HEK293 (cell line): ENCODE measurements at regions not wholly inside any gene's neighbourhood (a gene's known extent, or its start where the extent isn't known, plus 50 kb on each side); places are given as distances from the start of the nearest gene placed in this dataset.

Experiments used
- CTCF ChIA-PET: fragments of 350-600 bp; formaldehyde crosslinking; extraction: SDS; loops from one replicate; lab custom pipeline; 2021; ENCODE audit warnings: antibody characterized with exemption; lab: Yijun Ruan, JAX
- POLR2A ChIA-PET: fragments of 300-600 bp; formaldehyde crosslinking; extraction: SDS; loops from one replicate; lab custom pipeline; 2020; ENCODE audit warnings: antibody characterized with exemption, inconsistent platforms; lab: Yijun Ruan, JAX
- H3K27ac ChIP-seq: fragments of 200-500 bp; sonication (Bioruptor generic); 2 replicates; pipeline ENCODE4 v1.5.1; 2014; ENCODE audit warnings: low read depth, low read length, control low read depth, inconsistent platforms; ENCODE audit errors: extremely low read depth
- H3K36me3 ChIP-seq, 2 experiments: fragments of 200-500 bp in 1 of 2; sonication (Bioruptor generic) in 1 of 2; 1 replicate in 1 of 2; 2 replicates in 1 of 2; pipeline ENCODE4 v1.5.1; 2014 to 2017; ENCODE audit warnings: inconsistent platforms in 2 of 2, low read length in 2 of 2; ENCODE audit not compliant: control insufficient read depth in 2 of 2, insufficient read depth in 1 of 2
- H3K4me1 ChIP-seq: fragments of 200-500 bp; sonication (Bioruptor generic); 2 replicates; pipeline ENCODE4 v1.5.1; 2014; ENCODE audit warnings: mild to moderate bottlenecking, low read length, inconsistent platforms; ENCODE audit not compliant: control insufficient read depth, insufficient read depth
- H3K4me3 ChIP-seq: 2 replicates; pipeline ENCODE4 v1.5.1; 2011; ENCODE audit warnings: low read depth, mild to moderate bottlenecking, control low read depth, low read length, moderate library complexity
- H3K9me3 ChIP-seq: fragments of 200-500 bp; sonication (Bioruptor generic); 2 replicates; pipeline ENCODE4 v1.5.1; 2014; ENCODE audit warnings: low read depth, low read length, inconsistent platforms; ENCODE audit not compliant: control insufficient read depth, insufficient read depth
- BCL11A ChIP-seq: fragments of 450-650 bp; formaldehyde crosslinking; IDR thresholded peaks from 2 replicates; pipeline ENCODE4 v1.5.1; 2016; ENCODE audit warnings: low read depth, missing biosample characterization, missing genetic modification characterization
- HOXD13 ChIP-seq: sonication (generic); formaldehyde crosslinking; IDR thresholded peaks from 2 replicates; pipeline ENCODE4 v1.8.0; 2022; ENCODE audit warnings: missing genetic modification reagents, borderline replicate concordance
- KLF7 ChIP-seq: fragments of 450-650 bp; formaldehyde crosslinking; IDR thresholded peaks from 2 replicates; pipeline ENCODE4 v1.5.1; 2016; ENCODE audit warnings: missing biosample characterization, missing genetic modification characterization, borderline replicate concordance
- MZF1 ChIP-seq: fragments of 450-650 bp; formaldehyde crosslinking; IDR thresholded peaks from 2 replicates; pipeline ENCODE4 v1.5.1; 2017; ENCODE audit warnings: missing biosample characterization, missing genetic modification characterization, borderline replicate concordance
- OSR2 ChIP-seq: fragments of 450-650 bp; formaldehyde crosslinking; IDR thresholded peaks from 2 replicates; pipeline ENCODE4 v1.5.1; 2016; ENCODE audit warnings: missing biosample characterization, missing genetic modification characterization
- REPIN1 ChIP-seq: fragments of 450-650 bp; formaldehyde crosslinking; IDR thresholded peaks from 2 replicates; pipeline ENCODE4 v1.5.1; 2017; ENCODE audit warnings: missing biosample characterization, missing genetic modification characterization, low read depth
- SCRT2 ChIP-seq: fragments of 450-650 bp; formaldehyde crosslinking; IDR thresholded peaks from 2 replicates; pipeline ENCODE4 v1.5.1; 2016; ENCODE audit warnings: missing biosample characterization, missing genetic modification characterization
- ZNF16 ChIP-seq: fragments of 450-650 bp; formaldehyde crosslinking; IDR thresholded peaks from 2 replicates; pipeline ENCODE4 v1.5.1; 2016; ENCODE audit warnings: low read depth, missing biosample characterization, missing genetic modification characterization
- ZNF202 ChIP-seq: fragments of 450-650 bp; formaldehyde crosslinking; IDR thresholded peaks from 2 replicates; pipeline ENCODE4 v1.5.1; 2016; ENCODE audit warnings: missing biosample characterization, missing genetic modification characterization, borderline replicate concordance
- ZNF266 ChIP-seq: fragments of 450-650 bp; formaldehyde crosslinking; IDR thresholded peaks from 2 replicates; pipeline ENCODE4 v1.5.1; 2016; ENCODE audit warnings: missing biosample characterization, missing genetic modification characterization, low read depth
- ZNF433 ChIP-seq: fragments of 450-650 bp; formaldehyde crosslinking; IDR thresholded peaks from 2 replicates; pipeline ENCODE4 v1.5.1; 2016; ENCODE audit warnings: missing biosample characterization, missing genetic modification characterization, low read depth
- ZNF48 ChIP-seq: fragments of 450-650 bp; formaldehyde crosslinking; IDR thresholded peaks from 2 replicates; pipeline ENCODE4 v1.5.1; 2016; ENCODE audit warnings: missing biosample characterization, missing genetic modification characterization
- ZNF558 ChIP-seq: fragments of 450-650 bp; formaldehyde crosslinking; IDR thresholded peaks from 2 replicates; pipeline ENCODE4 v1.5.1; 2016; ENCODE audit warnings: missing biosample characterization, missing genetic modification characterization
- ZNF596 ChIP-seq: fragments of 450-650 bp; IDR thresholded peaks from 2 replicates; pipeline ENCODE4 v1.5.0; 2018; ENCODE audit warnings: missing biosample characterization, mild to moderate bottlenecking, missing genetic modification characterization, moderate library complexity
- ZNF600 ChIP-seq: fragments of 450-650 bp; formaldehyde crosslinking; IDR thresholded peaks from 2 replicates; pipeline ENCODE4 v1.5.1; 2016; ENCODE audit warnings: missing biosample characterization, missing genetic modification characterization
- ZNF768 ChIP-seq: fragments of 450-650 bp; formaldehyde crosslinking; IDR thresholded peaks from 2 replicates; pipeline ENCODE4 v1.5.1; 2018; ENCODE audit warnings: missing biosample characterization, mild to moderate bottlenecking, missing genetic modification characterization
- ZSCAN23 ChIP-seq: fragments of 450-650 bp; formaldehyde crosslinking; IDR thresholded peaks from 2 replicates; pipeline ENCODE4 v1.5.1; 2016; ENCODE audit warnings: missing biosample characterization, missing genetic modification characterization
- TF ChIP-seq, protein P1 (sequence below): fragments of 450-650 bp; formaldehyde crosslinking; IDR thresholded peaks from 2 replicates; pipeline ENCODE4 v1.5.1; 2016; ENCODE audit warnings: missing biosample characterization, missing genetic modification characterization
- TF ChIP-seq, protein P2 (sequence below): fragments of 450-650 bp; formaldehyde crosslinking; IDR thresholded peaks from 2 replicates; pipeline ENCODE4 v1.5.1; 2016; ENCODE audit warnings: missing biosample characterization, missing genetic modification characterization
- TF ChIP-seq, protein P3 (sequence below): fragments of 450-650 bp; formaldehyde crosslinking; IDR thresholded peaks from 2 replicates; pipeline ENCODE4 v1.5.1; 2017; ENCODE audit warnings: missing biosample characterization, missing genetic modification characterization
- TF ChIP-seq, protein P4 (sequence below): fragments of 450-650 bp; formaldehyde crosslinking; IDR thresholded peaks from 2 replicates; pipeline ENCODE4 v1.5.1; 2017; ENCODE audit warnings: missing biosample characterization, missing genetic modification characterization
- TF ChIP-seq, protein P5 (sequence below): fragments of 450-650 bp; formaldehyde crosslinking; IDR thresholded peaks from 2 replicates; pipeline ENCODE4 v1.5.1; 2016; ENCODE audit warnings: missing biosample characterization, missing genetic modification characterization, borderline replicate concordance
- TF ChIP-seq, protein P6 (sequence below): fragments of 450-650 bp; formaldehyde crosslinking; IDR thresholded peaks from 2 replicates; pipeline ENCODE4 v1.5.1; 2016; ENCODE audit warnings: missing biosample characterization, missing genetic modification characterization

DNA sequence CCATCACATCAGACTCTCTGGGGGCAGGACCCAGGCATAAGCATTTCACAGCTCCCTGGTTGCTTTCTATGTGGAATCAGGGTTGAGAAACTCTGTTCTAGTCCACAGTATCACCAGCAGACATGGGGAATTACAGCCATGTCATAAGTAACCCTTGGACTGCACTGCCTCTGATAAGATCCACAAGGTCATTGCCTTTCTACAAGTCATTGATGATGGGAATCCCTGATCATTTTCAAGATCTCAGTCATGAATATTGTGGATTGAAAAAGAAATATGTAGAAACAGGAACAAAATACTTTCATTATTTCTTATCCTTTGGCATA is 304.1 kb downstream of the KLF6 start:
- H3K36me3 ChIP-seq: no peaks in the 10 kb centered on the region
- POLR2A ChIA-PET: no interaction called here
- no peak overlapping the region for H3K4me3 ChIP-seq
- CTCF ChIA-PET: no interaction called here
- H3K4me1 ChIP-seq: peaks cover 13% of the 10 kb centered on the region
- no peak overlapping the region for H3K27ac ChIP-seq
- H3K9me3 ChIP-seq: no peaks in the 10 kb centered on the region
- TF ChIP-seq, protein P1, sequence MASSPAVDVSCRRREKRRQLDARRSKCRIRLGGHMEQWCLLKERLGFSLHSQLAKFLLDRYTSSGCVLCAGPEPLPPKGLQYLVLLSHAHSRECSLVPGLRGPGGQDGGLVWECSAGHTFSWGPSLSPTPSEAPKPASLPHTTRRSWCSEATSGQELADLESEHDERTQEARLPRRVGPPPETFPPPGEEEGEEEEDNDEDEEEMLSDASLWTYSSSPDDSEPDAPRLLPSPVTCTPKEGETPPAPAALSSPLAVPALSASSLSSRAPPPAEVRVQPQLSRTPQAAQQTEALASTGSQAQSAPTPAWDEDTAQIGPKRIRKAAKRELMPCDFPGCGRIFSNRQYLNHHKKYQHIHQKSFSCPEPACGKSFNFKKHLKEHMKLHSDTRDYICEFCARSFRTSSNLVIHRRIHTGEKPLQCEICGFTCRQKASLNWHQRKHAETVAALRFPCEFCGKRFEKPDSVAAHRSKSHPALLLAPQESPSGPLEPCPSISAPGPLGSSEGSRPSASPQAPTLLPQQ: no peak
- TF ChIP-seq, protein P2, sequence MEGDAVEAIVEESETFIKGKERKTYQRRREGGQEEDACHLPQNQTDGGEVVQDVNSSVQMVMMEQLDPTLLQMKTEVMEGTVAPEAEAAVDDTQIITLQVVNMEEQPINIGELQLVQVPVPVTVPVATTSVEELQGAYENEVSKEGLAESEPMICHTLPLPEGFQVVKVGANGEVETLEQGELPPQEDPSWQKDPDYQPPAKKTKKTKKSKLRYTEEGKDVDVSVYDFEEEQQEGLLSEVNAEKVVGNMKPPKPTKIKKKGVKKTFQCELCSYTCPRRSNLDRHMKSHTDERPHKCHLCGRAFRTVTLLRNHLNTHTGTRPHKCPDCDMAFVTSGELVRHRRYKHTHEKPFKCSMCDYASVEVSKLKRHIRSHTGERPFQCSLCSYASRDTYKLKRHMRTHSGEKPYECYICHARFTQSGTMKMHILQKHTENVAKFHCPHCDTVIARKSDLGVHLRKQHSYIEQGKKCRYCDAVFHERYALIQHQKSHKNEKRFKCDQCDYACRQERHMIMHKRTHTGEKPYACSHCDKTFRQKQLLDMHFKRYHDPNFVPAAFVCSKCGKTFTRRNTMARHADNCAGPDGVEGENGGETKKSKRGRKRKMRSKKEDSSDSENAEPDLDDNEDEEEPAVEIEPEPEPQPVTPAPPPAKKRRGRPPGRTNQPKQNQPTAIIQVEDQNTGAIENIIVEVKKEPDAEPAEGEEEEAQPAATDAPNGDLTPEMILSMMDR: no peak
- TF ChIP-seq ZSCAN23 (tag by site-specific recombination): no peak
- TF ChIP-seq, protein P3, sequence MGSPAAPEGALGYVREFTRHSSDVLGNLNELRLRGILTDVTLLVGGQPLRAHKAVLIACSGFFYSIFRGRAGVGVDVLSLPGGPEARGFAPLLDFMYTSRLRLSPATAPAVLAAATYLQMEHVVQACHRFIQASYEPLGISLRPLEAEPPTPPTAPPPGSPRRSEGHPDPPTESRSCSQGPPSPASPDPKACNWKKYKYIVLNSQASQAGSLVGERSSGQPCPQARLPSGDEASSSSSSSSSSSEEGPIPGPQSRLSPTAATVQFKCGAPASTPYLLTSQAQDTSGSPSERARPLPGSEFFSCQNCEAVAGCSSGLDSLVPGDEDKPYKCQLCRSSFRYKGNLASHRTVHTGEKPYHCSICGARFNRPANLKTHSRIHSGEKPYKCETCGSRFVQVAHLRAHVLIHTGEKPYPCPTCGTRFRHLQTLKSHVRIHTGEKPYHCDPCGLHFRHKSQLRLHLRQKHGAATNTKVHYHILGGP (tag by site-specific recombination): no peak
- TF ChIP-seq, protein P4, sequence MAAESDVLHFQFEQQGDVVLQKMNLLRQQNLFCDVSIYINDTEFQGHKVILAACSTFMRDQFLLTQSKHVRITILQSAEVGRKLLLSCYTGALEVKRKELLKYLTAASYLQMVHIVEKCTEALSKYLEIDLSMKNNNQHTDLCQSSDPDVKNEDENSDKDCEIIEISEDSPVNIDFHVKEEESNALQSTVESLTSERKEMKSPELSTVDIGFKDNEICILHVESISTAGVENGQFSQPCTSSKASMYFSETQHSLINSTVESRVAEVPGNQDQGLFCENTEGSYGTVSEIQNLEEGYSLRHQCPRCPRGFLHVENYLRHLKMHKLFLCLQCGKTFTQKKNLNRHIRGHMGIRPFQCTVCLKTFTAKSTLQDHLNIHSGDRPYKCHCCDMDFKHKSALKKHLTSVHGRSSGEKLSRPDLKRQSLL (tag by site-specific recombination): no peak
- TF ChIP-seq ZNF768: no peak
- no peak for TF ChIP-seq ZNF266 (tag by site-specific recombination)
- TF ChIP-seq MZF1 (tag by site-specific recombination): no peak
- no peak for TF ChIP-seq ZNF433 (tag by site-specific recombination)
- TF ChIP-seq BCL11A (tag by site-specific recombination): no peak
- TF ChIP-seq ZNF16 (tag by site-specific recombination): no peak
- TF ChIP-seq ZNF48: no peak
- no peak for TF ChIP-seq KLF7 (tag by site-specific recombination)
- TF ChIP-seq, protein P5, sequence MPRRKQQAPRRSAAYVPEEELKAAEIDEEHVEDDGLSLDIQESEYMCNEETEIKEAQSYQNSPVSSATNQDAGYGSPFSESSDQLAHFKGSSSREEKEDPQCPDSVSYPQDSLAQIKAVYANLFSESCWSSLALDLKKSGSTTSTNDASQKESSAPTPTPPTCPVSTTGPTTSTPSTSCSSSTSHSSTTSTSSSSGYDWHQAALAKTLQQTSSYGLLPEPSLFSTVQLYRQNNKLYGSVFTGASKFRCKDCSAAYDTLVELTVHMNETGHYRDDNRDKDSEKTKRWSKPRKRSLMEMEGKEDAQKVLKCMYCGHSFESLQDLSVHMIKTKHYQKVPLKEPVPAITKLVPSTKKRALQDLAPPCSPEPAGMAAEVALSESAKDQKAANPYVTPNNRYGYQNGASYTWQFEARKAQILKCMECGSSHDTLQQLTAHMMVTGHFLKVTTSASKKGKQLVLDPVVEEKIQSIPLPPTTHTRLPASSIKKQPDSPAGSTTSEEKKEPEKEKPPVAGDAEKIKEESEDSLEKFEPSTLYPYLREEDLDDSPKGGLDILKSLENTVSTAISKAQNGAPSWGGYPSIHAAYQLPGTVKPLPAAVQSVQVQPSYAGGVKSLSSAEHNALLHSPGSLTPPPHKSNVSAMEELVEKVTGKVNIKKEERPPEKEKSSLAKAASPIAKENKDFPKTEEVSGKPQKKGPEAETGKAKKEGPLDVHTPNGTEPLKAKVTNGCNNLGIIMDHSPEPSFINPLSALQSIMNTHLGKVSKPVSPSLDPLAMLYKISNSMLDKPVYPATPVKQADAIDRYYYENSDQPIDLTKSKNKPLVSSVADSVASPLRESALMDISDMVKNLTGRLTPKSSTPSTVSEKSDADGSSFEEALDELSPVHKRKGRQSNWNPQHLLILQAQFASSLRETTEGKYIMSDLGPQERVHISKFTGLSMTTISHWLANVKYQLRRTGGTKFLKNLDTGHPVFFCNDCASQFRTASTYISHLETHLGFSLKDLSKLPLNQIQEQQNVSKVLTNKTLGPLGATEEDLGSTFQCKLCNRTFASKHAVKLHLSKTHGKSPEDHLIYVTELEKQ: no peak
- TF ChIP-seq ZNF202: no peak
- no peak for TF ChIP-seq SCRT2

DNA sequence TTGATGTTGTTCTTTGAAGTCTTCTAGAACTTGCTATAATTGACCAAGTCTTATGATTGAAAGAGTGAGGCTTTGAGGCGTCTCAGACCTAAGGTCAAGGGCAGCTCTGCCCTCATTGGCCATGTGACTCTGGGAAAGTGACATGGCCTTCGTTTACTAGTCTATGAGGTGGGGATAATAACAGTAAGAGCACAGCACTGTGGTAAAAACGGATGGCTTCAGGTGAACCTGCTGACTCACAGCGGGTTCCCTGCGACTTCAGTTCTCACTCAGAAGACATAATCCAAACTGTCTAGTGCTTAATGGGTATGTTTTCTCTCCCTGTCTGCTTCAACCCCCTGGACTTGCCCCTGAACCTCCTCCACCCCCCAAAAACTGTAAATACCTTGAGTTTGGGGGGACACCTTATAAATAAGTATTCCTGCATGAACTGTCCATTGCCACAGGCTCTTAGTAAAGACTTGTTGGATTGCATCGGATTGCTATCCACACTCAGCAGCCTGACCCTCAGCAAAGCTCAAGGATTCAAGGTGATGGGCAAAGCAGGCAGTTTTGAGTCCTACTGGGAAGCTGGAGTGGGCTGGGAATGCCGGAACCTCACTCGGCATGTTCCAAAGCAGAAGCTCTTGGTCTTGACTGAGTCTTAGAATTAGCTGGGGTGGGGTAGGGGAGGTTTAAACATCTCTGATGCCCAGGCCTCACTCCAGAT is 304.6 kb downstream of the KLF6 start:
- ChIA-PET POLR2A (no interaction called here), CTCF (no interaction called here)
- Histone ChIP-seq H3K27ac (no peak overlapping the region), H3K4me1 (peaks cover 13% of the 10 kb centered on the region), H3K4me3 (no peak overlapping the region), H3K9me3 (no peaks in the 10 kb centered on the region), H3K36me3 (no peaks in the 10 kb centered on the region)
- TF ChIP-seq ZNF558 (tag by site-specific recombination) (no peak), HOXD13 (CRISPR knock-in tag) (no peak), OSR2 (tag by site-specific recombination) (no peak), REPIN1 (tag by site-specific recombination) (no peak), ZNF600 (tag by site-specific recombination) (no peak), ZNF596 (tag by site-specific recombination) (no peak)
- TF ChIP-seq, protein P6, sequence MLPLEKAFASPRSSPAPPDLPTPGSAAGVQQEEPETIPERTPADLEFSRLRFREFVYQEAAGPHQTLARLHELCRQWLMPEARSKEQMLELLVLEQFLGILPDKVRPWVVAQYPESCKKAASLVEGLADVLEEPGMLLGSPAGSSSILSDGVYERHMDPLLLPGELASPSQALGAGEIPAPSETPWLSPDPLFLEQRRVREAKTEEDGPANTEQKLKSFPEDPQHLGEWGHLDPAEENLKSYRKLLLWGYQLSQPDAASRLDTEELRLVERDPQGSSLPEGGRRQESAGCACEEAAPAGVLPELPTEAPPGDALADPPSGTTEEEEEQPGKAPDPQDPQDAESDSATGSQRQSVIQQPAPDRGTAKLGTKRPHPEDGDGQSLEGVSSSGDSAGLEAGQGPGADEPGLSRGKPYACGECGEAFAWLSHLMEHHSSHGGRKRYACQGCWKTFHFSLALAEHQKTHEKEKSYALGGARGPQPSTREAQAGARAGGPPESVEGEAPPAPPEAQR (tag by site-specific recombination): no peak
